HepG2 (cell line): ENCODE measurements at regions not wholly inside any gene's neighbourhood (a gene's known extent, or its start where the extent isn't known, plus 50 kb on each side); places are given as distances from the start of the nearest gene placed in this dataset.

Experiments
- CTCF ChIP-seq: sonication (generic); formaldehyde crosslinking; IDR thresholded peaks from 2 replicates; pipeline ENCODE4 v1.5.0; 2020; ENCODE audit warnings: mild to moderate bottlenecking, missing genetic modification reagents, moderate library complexity
- ETS1 ChIP-seq: sonication (generic); formaldehyde crosslinking; IDR thresholded peaks from 2 replicates; pipeline ENCODE4 v1.4.0; 2020; ENCODE audit warnings: missing genetic modification reagents
- EZH2 ChIP-seq: conservative IDR thresholded peaks from 2 replicates; pipeline ENCODE4 v1.6.1; 2012; ENCODE audit warnings: mild to moderate bottlenecking, low read depth, low read length, moderate library complexity
- KAT8 ChIP-seq: IDR thresholded peaks from 2 replicates; pipeline ENCODE4 v1.6.1; 2016; ENCODE audit warnings: missing genetic modification reagents, missing compliant biosample characterization
- MAFK ChIP-seq, 2 experiments: IDR thresholded peaks in 1 of 2; conservative IDR thresholded peaks in 1 of 2; 2 replicates each; pipeline ENCODE4 v1.6.1; 2011; ENCODE audit warnings: improper control_type of control experiment in 2 of 2, low read length in 2 of 2
- NONO ChIP-seq, 2 experiments: fragments of 450-650 bp in 1 of 2; sonication (generic) in 1 of 2; formaldehyde crosslinking in 1 of 2; IDR thresholded peaks in 1 of 2; conservative IDR thresholded peaks in 1 of 2; 2 replicates each; pipeline versions ENCODE4 v1.6.1 to v1.8.0; 2017 to 2022; ENCODE audit warnings: mild to moderate bottlenecking in 1 of 2, missing genetic modification reagents in 1 of 2, moderate library complexity in 1 of 2
- NR2C2 ChIP-seq: sonication (generic); formaldehyde crosslinking; IDR thresholded peaks from 2 replicates; pipeline ENCODE4 v1.4.0; 2020; ENCODE audit warnings: missing genetic modification reagents, mild to moderate bottlenecking, moderate library complexity, borderline replicate concordance
- NR3C1 ChIP-seq: sonication (generic); formaldehyde crosslinking; IDR thresholded peaks from 2 replicates; pipeline ENCODE4 v1.4.0; 2020; ENCODE audit warnings: missing genetic modification reagents
- POLR2A ChIP-seq, 2 experiments: IDR thresholded peaks; 2 replicates each; pipeline ENCODE4 v1.6.1; 2011; ENCODE audit warnings: low read depth in 2 of 2, low read length in 2 of 2, mild to moderate bottlenecking in 1 of 2, moderate library complexity in 1 of 2; ENCODE audit not compliant: insufficient read depth in 1 of 2
- TCF7L2 ChIP-seq: IDR thresholded peaks from 2 replicates; pipeline ENCODE4 v1.6.1; 2011; ENCODE audit warnings: mild to moderate bottlenecking, low read depth, low read length, moderate library complexity
- ZBTB21 ChIP-seq: sonication (generic); formaldehyde crosslinking; IDR thresholded peaks from 2 replicates; pipeline ENCODE4 v1.4.0; 2020; ENCODE audit warnings: missing genetic modification reagents
- ZBTB49 ChIP-seq: sonication (generic); formaldehyde crosslinking; IDR thresholded peaks from 2 replicates; pipeline ENCODE4 v1.4.0; 2020; ENCODE audit warnings: missing genetic modification reagents, borderline replicate concordance

- TF ChIP-seq CTCF (no peak), KAT8 (no peak), EZH2 (no peak), MAFK (conservative IDR thresholded peaks at IDR 0.05 in 1 of 2, IDR thresholded peaks at IDR 0.05 in 1 of 2; ENCODE audit: low read length in 2 of 2) (no peak), NONO (IDR thresholded peaks at IDR 0.05) (no peak), NONO (CRISPR knock-in tag; conservative IDR thresholded peaks at IDR 0.05) (no peak), POLR2A (IDR thresholded peaks at IDR 0.05; ENCODE audit: insufficient read depth in 1 of 2, low read depth in 2 of 2, low read length in 2 of 2) (no peak), TCF7L2 (no peak), NR2C2 (CRISPR knock-in tag) (no peak), ETS1 (no peak), ZBTB21 (CRISPR knock-in tag) (no peak), ZBTB49 (CRISPR knock-in tag) (no peak), NR3C1 (CRISPR knock-in tag) (no peak)
Observed at GRCh38 chr12:5344131-5344530, 87.8 kb upstream of the NTF3 start.
